ENCODE measurements at regions not wholly inside any gene's neighbourhood (a gene's known extent, or its start where the extent isn't known, plus 50 kb on each side); places are given as distances from the start of the nearest gene placed in this dataset.

GRCh38 chr5:118657576-118657975 is 330.8 kb downstream of the DTWD2 start:
- H2BK5ac ChIP-seq (ENCODE audit: low read length), result no peak overlapping the region
- H3K18ac ChIP-seq (ENCODE audit: low read length), result no peak overlapping the region
- WGBS, 2 donors (ENCODE audit: extremely low coverage in 2 of 2, insufficient read length in 2 of 2, insufficient replicate concordance in 1 of 2), result no CpG with 5 or more reads among the region's 1 CpG
- peaks cover 8 to 13% of the 10 kb centered on the region in 2 donors for H3K9me3 ChIP-seq (replicated peaks in 1 of 2; ENCODE audit: control insufficient read depth in 2 of 2, insufficient read depth in 1 of 2, low read depth in 1 of 2, low read length in 2 of 2)
- H3K36me3 ChIP-seq (replicated peaks in 1 of 2; ENCODE audit: control insufficient read depth in 2 of 2, insufficient read depth in 2 of 2, low read length in 2 of 2), result no peaks in the 10 kb centered on the region
- no peak overlapping the region for H3K27ac ChIP-seq (replicated peaks; ENCODE audit: low read length)
- H2BK15ac ChIP-seq (ENCODE audit: low read length), result no peak overlapping the region
- no peak overlapping the region for H2BK12ac ChIP-seq (ENCODE audit: low read length)
- H2AK5ac ChIP-seq (ENCODE audit: low read depth, low read length), result no peak overlapping the region
- H4K91ac ChIP-seq (ENCODE audit: low read depth, low read length, poor library complexity), result no peak overlapping the region
- H3K4me3 ChIP-seq (ENCODE audit: low read length in 2 of 2), result peak overlapping the region in 1 of 2 donors; percentile 28
- no peak overlapping the region for H3K23ac ChIP-seq (ENCODE audit: low read depth, low read length, poor library complexity)
- no peaks in the 10 kb centered on the region for H3K27me3 ChIP-seq (ENCODE audit: control insufficient read depth in 3 of 3, insufficient read depth in 3 of 3, low read depth in 1 of 3, low read length in 3 of 3)
- H3K4me2 ChIP-seq (ENCODE audit: insufficient read depth, low read length, poor library complexity, severe bottlenecking), result no peak overlapping the region
- H4K8ac ChIP-seq (ENCODE audit: low read depth, low read length), result no peak overlapping the region
- no peak for DNase-seq (ENCODE audit: low spot score)
- H3K79me1 ChIP-seq (ENCODE audit: low read depth, low read length), result no peaks in the 10 kb centered on the region
- no peak overlapping the region for H3K9ac ChIP-seq (ENCODE audit: low read depth, low read length, poor library complexity)
- no peak overlapping the region for H3K14ac ChIP-seq (ENCODE audit: low read length)
- no peak overlapping the region for H2AFZ ChIP-seq (ENCODE audit: low read length)
- no peaks in the 10 kb centered on the region for H3K4me1 ChIP-seq (ENCODE audit: control insufficient read depth in 2 of 2, insufficient read depth in 1 of 2, low read depth in 1 of 2, low read length in 2 of 2)
- H2BK120ac ChIP-seq (ENCODE audit: low read depth, low read length), result no peak overlapping the region
- no peak overlapping the region for H3K4ac ChIP-seq (ENCODE audit: low read length)

- H3K27me3 ChIP-seq (ENCODE audit: control insufficient read depth in 3 of 3, insufficient read depth in 3 of 3, low read depth in 1 of 3, low read length in 3 of 3), result no peaks in the 10 kb centered on the region
- no peak overlapping the region for H3K9ac ChIP-seq (ENCODE audit: low read depth, low read length, poor library complexity)
- H3K4me1 ChIP-seq (ENCODE audit: control insufficient read depth in 2 of 2, insufficient read depth in 1 of 2, low read depth in 1 of 2, low read length in 2 of 2), result peaks cover 0 to 6% of the 10 kb centered on the region in 2 donors
- H3K36me3 ChIP-seq (replicated peaks in 1 of 2; ENCODE audit: control insufficient read depth in 2 of 2, insufficient read depth in 2 of 2, low read length in 2 of 2), result no peaks in the 10 kb centered on the region
- no peak overlapping the region for H3K4me2 ChIP-seq (ENCODE audit: insufficient read depth, low read length, poor library complexity, severe bottlenecking)
- no peak overlapping the region for H2AFZ ChIP-seq (ENCODE audit: low read length)
- H2BK120ac ChIP-seq (ENCODE audit: low read depth, low read length), result no peak overlapping the region
- no peak for DNase-seq (ENCODE audit: low spot score)
- no peak overlapping the region for H3K18ac ChIP-seq (ENCODE audit: low read length)
- H4K91ac ChIP-seq (ENCODE audit: low read depth, low read length, poor library complexity), result no peak overlapping the region
- H2AK5ac ChIP-seq (ENCODE audit: low read depth, low read length), result no peak overlapping the region
- no peaks in the 10 kb centered on the region for H3K79me1 ChIP-seq (ENCODE audit: low read depth, low read length)
- H3K4me3 ChIP-seq (ENCODE audit: low read length in 2 of 2), result no peak overlapping the region
- H2BK12ac ChIP-seq (ENCODE audit: low read length), result no peak overlapping the region
- no peak overlapping the region for H2BK5ac ChIP-seq (ENCODE audit: low read length)
- no peak overlapping the region for H3K4ac ChIP-seq (ENCODE audit: low read length)
- no peak overlapping the region for H3K23ac ChIP-seq (ENCODE audit: low read depth, low read length, poor library complexity)
- WGBS, 2 donors (ENCODE audit: extremely low coverage in 2 of 2, insufficient read length in 2 of 2, insufficient replicate concordance in 1 of 2), result no CpG with 5 or more reads among the region's 1 CpG
- peaks cover 8 to 13% of the 10 kb centered on the region in 2 donors for H3K9me3 ChIP-seq (replicated peaks in 1 of 2; ENCODE audit: control insufficient read depth in 2 of 2, insufficient read depth in 1 of 2, low read depth in 1 of 2, low read length in 2 of 2)
- no peak overlapping the region for H4K8ac ChIP-seq (ENCODE audit: low read depth, low read length)
- no peak overlapping the region for H3K27ac ChIP-seq (replicated peaks; ENCODE audit: low read length)
- H3K14ac ChIP-seq (ENCODE audit: low read length), result no peak overlapping the region
- no peak overlapping the region for H2BK15ac ChIP-seq (ENCODE audit: low read length)
These were observed 334.5 kb downstream of the DTWD2 start for GRCh38 chr5:118653872-118654271.

GRCh38 chr5:118653183-118653582 is 335.2 kb downstream of the DTWD2 start:
- Histone ChIP-seq H3K14ac (ENCODE audit: low read length) (no peak overlapping the region), H4K8ac (ENCODE audit: low read depth, low read length) (no peak overlapping the region), H2BK120ac (ENCODE audit: low read depth, low read length) (no peak overlapping the region), H3K36me3 (replicated peaks in 1 of 2; ENCODE audit: control insufficient read depth in 2 of 2, insufficient read depth in 2 of 2, low read length in 2 of 2) (no peaks in the 10 kb centered on the region), H3K4me2 (ENCODE audit: insufficient read depth, low read length, poor library complexity, severe bottlenecking) (no peak overlapping the region), H3K27me3 (ENCODE audit: control insufficient read depth in 3 of 3, insufficient read depth in 3 of 3, low read depth in 1 of 3, low read length in 3 of 3) (no peaks in the 10 kb centered on the region), H3K23ac (ENCODE audit: low read depth, low read length, poor library complexity) (no peak overlapping the region), H2BK15ac (ENCODE audit: low read length) (no peak overlapping the region), H3K9ac (ENCODE audit: low read depth, low read length, poor library complexity) (no peak overlapping the region), H2BK12ac (ENCODE audit: low read length) (no peak overlapping the region), H2AFZ (ENCODE audit: low read length) (no peak overlapping the region), H4K91ac (ENCODE audit: low read depth, low read length, poor library complexity) (no peak overlapping the region), H3K4ac (ENCODE audit: low read length) (no peak overlapping the region), H3K9me3 (replicated peaks in 1 of 2; ENCODE audit: control insufficient read depth in 2 of 2, insufficient read depth in 1 of 2, low read depth in 1 of 2, low read length in 2 of 2) (peaks cover 7 to 12% of the 10 kb centered on the region in 2 donors), H3K4me3 (ENCODE audit: low read length in 2 of 2) (no peak overlapping the region), H3K79me1 (ENCODE audit: low read depth, low read length) (no peaks in the 10 kb centered on the region), H2BK5ac (ENCODE audit: low read length) (no peak overlapping the region), H3K27ac (replicated peaks; ENCODE audit: low read length) (no peak overlapping the region), H2AK5ac (ENCODE audit: low read depth, low read length) (no peak overlapping the region), H3K18ac (ENCODE audit: low read length) (no peak overlapping the region), H3K4me1 (ENCODE audit: control insufficient read depth in 2 of 2, insufficient read depth in 1 of 2, low read depth in 1 of 2, low read length in 2 of 2) (peaks cover 0 to 6% of the 10 kb centered on the region in 2 donors)
- DNase-seq (ENCODE audit: low spot score), result no peak
- WGBS, 2 donors (ENCODE audit: extremely low coverage in 2 of 2, insufficient read length in 2 of 2, insufficient replicate concordance in 1 of 2), result no CpG with 5 or more reads among the region's 1 CpG

- Histone ChIP-seq H3K27me3 (ENCODE audit: control insufficient read depth in 3 of 3, insufficient read depth in 3 of 3, low read depth in 1 of 3, low read length in 3 of 3) (no peaks in the 10 kb centered on the region), H3K18ac (ENCODE audit: low read length) (no peak overlapping the region), H2BK12ac (ENCODE audit: low read length) (no peak overlapping the region), H2BK5ac (ENCODE audit: low read length) (no peak overlapping the region), H2AFZ (ENCODE audit: low read length) (no peak overlapping the region), H2BK15ac (ENCODE audit: low read length) (no peak overlapping the region), H4K91ac (ENCODE audit: low read depth, low read length, poor library complexity) (no peak overlapping the region), H2AK5ac (ENCODE audit: low read depth, low read length) (no peak overlapping the region), H3K27ac (replicated peaks; ENCODE audit: low read length) (no peak overlapping the region), H4K8ac (ENCODE audit: low read depth, low read length) (no peak overlapping the region), H3K4ac (ENCODE audit: low read length) (no peak overlapping the region), H3K4me2 (ENCODE audit: insufficient read depth, low read length, poor library complexity, severe bottlenecking) (no peak overlapping the region), H3K4me1 (ENCODE audit: control insufficient read depth in 2 of 2, insufficient read depth in 1 of 2, low read depth in 1 of 2, low read length in 2 of 2) (peaks cover 1 to 6% of the 10 kb centered on the region in 2 donors), H3K23ac (ENCODE audit: low read depth, low read length, poor library complexity) (no peak overlapping the region), H2BK120ac (ENCODE audit: low read depth, low read length) (no peak overlapping the region), H3K4me3 (ENCODE audit: low read length in 2 of 2) (no peak overlapping the region), H3K9ac (ENCODE audit: low read depth, low read length, poor library complexity) (no peak overlapping the region), H3K14ac (ENCODE audit: low read length) (no peak overlapping the region), H3K36me3 (replicated peaks in 1 of 2; ENCODE audit: control insufficient read depth in 2 of 2, insufficient read depth in 2 of 2, low read length in 2 of 2) (no peaks in the 10 kb centered on the region), H3K9me3 (replicated peaks in 1 of 2; ENCODE audit: control insufficient read depth in 2 of 2, insufficient read depth in 1 of 2, low read depth in 1 of 2, low read length in 2 of 2) (no peaks in the 10 kb centered on the region), H3K79me1 (ENCODE audit: low read depth, low read length) (no peaks in the 10 kb centered on the region)
- no peak for DNase-seq (ENCODE audit: low spot score)
- WGBS, 2 donors (ENCODE audit: extremely low coverage in 2 of 2, insufficient read length in 2 of 2, insufficient replicate concordance in 1 of 2), result no CpG with 5 or more reads among the region's 3 CpGs
These were observed 337.3 kb downstream of the DTWD2 start for GRCh38 chr5:118651002-118651401.

Measured in neuronal stem cell (in vitro differentiated cells).